ENCODE measurements at regions not wholly inside any gene's neighbourhood (a gene's known extent, or its start where the extent isn't known, plus 50 kb on each side); places are given as distances from the start of the nearest gene placed in this dataset.

DNA sequence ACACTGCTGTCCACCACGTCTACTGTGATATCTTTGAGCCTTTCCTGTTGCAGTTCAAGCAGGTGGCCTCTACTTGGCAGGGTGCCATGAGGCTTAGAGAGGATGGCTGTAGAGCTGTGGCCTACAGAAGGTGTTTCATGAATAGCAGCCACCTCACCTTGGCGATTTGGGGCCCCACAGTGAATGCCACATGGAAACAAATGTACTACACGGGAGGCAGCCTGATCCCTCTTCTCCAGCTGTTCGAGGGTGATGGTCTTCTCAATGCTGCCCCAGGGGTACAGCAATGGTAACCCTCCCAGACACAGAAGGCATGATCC is 70.7 kb downstream of the FAM43A start:
- CTCF ChIA-PET = no interaction called here
- DNase-seq (ENCODE audit: extremely low spot score) = no peak

DNA sequence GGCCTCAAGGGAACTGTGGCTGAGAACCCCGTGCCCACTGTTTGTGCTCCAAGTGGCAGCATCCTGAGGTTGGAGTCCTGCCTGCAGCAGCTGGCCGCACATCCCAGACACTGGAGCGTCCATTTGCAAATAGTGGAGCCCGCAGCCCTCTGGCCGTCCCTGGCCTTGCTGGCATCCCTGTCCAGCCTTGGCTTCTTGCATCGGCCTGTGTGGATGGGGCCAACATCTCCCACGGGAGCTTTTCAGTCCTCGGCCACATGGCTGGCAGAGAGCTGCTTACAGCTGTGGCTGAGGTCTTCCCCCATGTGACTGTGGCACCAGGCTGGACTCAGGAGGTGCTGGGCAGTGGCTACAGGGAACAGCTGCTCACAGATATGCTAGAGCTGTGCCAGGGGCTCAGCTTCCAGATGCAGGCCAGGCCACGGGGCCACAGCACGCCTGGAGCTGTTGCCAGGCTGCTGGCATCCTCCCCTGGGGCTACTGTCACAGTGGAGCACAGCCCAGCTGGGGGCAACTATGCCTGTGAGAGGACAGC is 71.2 kb downstream of the FAM43A start:
- ChIA-PET POLR2A (no interaction called here), CTCF (no interaction called here)
- no peak for DNase-seq (ENCODE audit: extremely low spot score)

More for the DNA sequence above, 70.7 kb downstream of the FAM43A start:
- TF ChIP-seq BHLHE40 (IDR thresholded peaks at IDR 0.05; ENCODE audit: borderline replicate concordance) (no peak), TARDBP (IDR thresholded peaks at IDR 0.05) (no peak), FOXM1 (IDR thresholded peaks at IDR 0.05; ENCODE audit: borderline replicate concordance) (no peak), HDGF (IDR thresholded peaks at IDR 0.05; ENCODE audit: borderline replicate concordance) (no peak)
- POLR2A ChIA-PET = no interaction called here

GRCh38 chr3:194757647-194758061 is 72.0 kb downstream of the FAM43A start:
- TF ChIP-seq LEF1 (IDR thresholded peaks at IDR 0.05; ENCODE audit: borderline replicate concordance) = no peak
- TF ChIP-seq FOXK2 (IDR thresholded peaks at IDR 0.05) = no peak
- no peak for TF ChIP-seq SUZ12 (IDR thresholded peaks at IDR 0.05)
- TF ChIP-seq BHLHE40 (IDR thresholded peaks at IDR 0.05; ENCODE audit: borderline replicate concordance) = no peak
- no peak for TF ChIP-seq ZNF384 (IDR thresholded peaks at IDR 0.05)
- TF ChIP-seq NFRKB (IDR thresholded peaks at IDR 0.05) = no peak
- TF ChIP-seq ARNT (IDR thresholded peaks at IDR 0.05) = no peak
- no peak for TF ChIP-seq SP1 (IDR thresholded peaks at IDR 0.05)
- TF ChIP-seq FOXA1 (IDR thresholded peaks at IDR 0.05) = no peak
- ChIA-PET POLR2A (interaction anchor here (0.7 kb wide), 1 partner anchor 11 kb away, joined by 3 read pairs; no protein-coding TSS in a partner anchor), CTCF (no interaction called here)
- DNase-seq (ENCODE audit: extremely low spot score) = no peak

More for the DNA sequence above, 71.2 kb downstream of the FAM43A start:
- no peak for TF ChIP-seq CTBP1 (IDR thresholded peaks at IDR 0.05; ENCODE audit: borderline replicate concordance)
- no peak for TF ChIP-seq FOXK2 (IDR thresholded peaks at IDR 0.05)
- TF ChIP-seq BHLHE40 (IDR thresholded peaks at IDR 0.05; ENCODE audit: borderline replicate concordance) = no peak
- no peak for TF ChIP-seq FOXM1 (IDR thresholded peaks at IDR 0.05; ENCODE audit: borderline replicate concordance)
- TF ChIP-seq, protein P1, sequence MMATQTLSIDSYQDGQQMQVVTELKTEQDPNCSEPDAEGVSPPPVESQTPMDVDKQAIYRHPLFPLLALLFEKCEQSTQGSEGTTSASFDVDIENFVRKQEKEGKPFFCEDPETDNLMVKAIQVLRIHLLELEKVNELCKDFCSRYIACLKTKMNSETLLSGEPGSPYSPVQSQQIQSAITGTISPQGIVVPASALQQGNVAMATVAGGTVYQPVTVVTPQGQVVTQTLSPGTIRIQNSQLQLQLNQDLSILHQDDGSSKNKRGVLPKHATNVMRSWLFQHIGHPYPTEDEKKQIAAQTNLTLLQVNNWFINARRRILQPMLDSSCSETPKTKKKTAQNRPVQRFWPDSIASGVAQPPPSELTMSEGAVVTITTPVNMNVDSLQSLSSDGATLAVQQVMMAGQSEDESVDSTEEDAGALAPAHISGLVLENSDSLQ (IDR thresholded peaks at IDR 0.05) = no peak
- no peak for TF ChIP-seq L3MBTL2 (conservative IDR thresholded peaks at IDR 0.05)
- no peak for TF ChIP-seq FOXA1 (IDR thresholded peaks at IDR 0.05)
- TF ChIP-seq HDGF (IDR thresholded peaks at IDR 0.05; ENCODE audit: borderline replicate concordance) = no peak
- TF ChIP-seq ELF4 (IDR thresholded peaks at IDR 0.05) = no peak
- TF ChIP-seq SP1 (IDR thresholded peaks at IDR 0.05) = no peak
- no peak for TF ChIP-seq SUZ12 (IDR thresholded peaks at IDR 0.05)

GRCh38 chr3:194758716-194759115 is 73.0 kb downstream of the FAM43A start:
- ChIA-PET POLR2A (no interaction called here), CTCF (no interaction called here)
- DNase-seq (ENCODE audit: extremely low spot score) = no peak
- TF ChIP-seq ARNT (IDR thresholded peaks at IDR 0.05) = no peak
- TF ChIP-seq BHLHE40 (IDR thresholded peaks at IDR 0.05; ENCODE audit: borderline replicate concordance) = no peak
- no peak for TF ChIP-seq ZNF384 (IDR thresholded peaks at IDR 0.05)
- no peak for TF ChIP-seq LEF1 (IDR thresholded peaks at IDR 0.05; ENCODE audit: borderline replicate concordance)
- TF ChIP-seq SP1 (IDR thresholded peaks at IDR 0.05) = no peak
- TF ChIP-seq SUZ12 (IDR thresholded peaks at IDR 0.05) = no peak
- TF ChIP-seq, protein P1 (IDR thresholded peaks at IDR 0.05) = no peak
- TF ChIP-seq NFRKB (IDR thresholded peaks at IDR 0.05) = no peak
- TF ChIP-seq FOXK2 (IDR thresholded peaks at IDR 0.05) = no peak
- no peak for TF ChIP-seq TARDBP (IDR thresholded peaks at IDR 0.05)
- TF ChIP-seq L3MBTL2 (conservative IDR thresholded peaks at IDR 0.05) = no peak
- TF ChIP-seq CTBP1 (IDR thresholded peaks at IDR 0.05; ENCODE audit: borderline replicate concordance) = no peak

DNA sequence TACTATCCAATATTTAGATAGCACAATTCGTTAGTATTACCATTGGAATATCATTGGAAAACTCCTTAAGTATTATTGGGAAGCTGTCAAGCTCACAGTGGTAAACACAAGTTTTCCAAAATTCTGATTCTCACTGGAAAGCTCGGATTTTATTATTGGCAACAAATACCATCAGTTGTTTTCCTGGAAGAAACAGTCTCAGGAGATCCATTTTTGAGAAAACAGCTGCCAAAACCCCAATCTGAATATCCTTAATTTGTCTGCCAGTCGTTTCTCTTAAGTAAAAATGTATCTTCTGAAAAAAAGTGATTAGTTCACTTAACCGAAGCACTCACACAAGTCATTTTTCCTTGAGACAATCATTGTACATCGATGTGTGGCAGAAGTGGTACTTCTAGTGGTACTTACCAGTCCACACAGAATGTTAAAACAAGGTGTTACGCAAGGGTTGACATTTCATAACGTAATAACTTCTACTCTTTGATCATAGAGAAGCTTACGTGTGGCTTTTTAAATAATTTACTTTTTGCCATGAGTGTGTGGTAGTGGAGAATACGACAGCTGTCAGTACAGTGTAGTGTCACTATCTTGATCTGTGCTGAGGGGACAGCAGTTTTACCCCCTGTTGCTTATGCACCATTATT is 74.9 kb downstream of the FAM43A start:
- POLR2A ChIA-PET = interaction anchor here (0.6 kb wide), 1 partner anchor 8 kb away, joined by 4 read pairs; no protein-coding TSS in a partner anchor
- no peak for TF ChIP-seq SUZ12 (IDR thresholded peaks at IDR 0.05)
- no peak for TF ChIP-seq ZNF384 (IDR thresholded peaks at IDR 0.05)
- no peak for TF ChIP-seq SP1 (IDR thresholded peaks at IDR 0.05)
- no peak for DNase-seq (ENCODE audit: extremely low spot score)
- CTCF ChIA-PET = interaction anchor here (0.8 kb wide), 2 partner anchors 85 to 285 kb away, joined by 3 read pairs; no protein-coding TSS in a partner anchor

DNA sequence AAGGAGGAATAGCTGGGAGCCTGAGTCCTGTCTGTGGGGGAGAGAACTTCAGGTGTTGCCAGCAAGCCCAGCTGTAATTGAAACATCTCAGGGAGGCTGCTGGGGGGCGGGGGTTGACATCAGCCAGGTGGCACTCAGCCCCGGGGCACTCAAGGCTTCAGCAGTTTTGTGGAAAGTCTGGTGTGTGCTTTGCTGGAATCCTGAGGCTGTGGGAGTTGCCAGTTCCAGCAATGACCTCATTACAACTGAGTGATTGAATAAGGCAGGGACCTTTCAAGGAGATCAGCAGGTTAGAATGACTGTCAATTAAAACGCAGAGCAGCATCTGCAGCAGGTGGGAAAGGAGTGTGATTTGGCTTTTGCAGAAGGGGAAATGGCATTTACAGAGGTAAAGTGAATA is 75.7 kb downstream of the FAM43A start:
- ChIA-PET CTCF (interaction anchor here (0.8 kb wide), 2 partner anchors 86 to 284 kb away, joined by 3 read pairs; no protein-coding TSS in a partner anchor), POLR2A (no interaction called here)
- TF ChIP-seq FOXA1 (IDR thresholded peaks at IDR 0.05) (no peak), ZNF384 (IDR thresholded peaks at IDR 0.05) (no peak), TARDBP (IDR thresholded peaks at IDR 0.05) (no peak), HDGF (IDR thresholded peaks at IDR 0.05; ENCODE audit: borderline replicate concordance) (no peak), FOXM1 (IDR thresholded peaks at IDR 0.05; ENCODE audit: borderline replicate concordance) (no peak), SP1 (IDR thresholded peaks at IDR 0.05) (no peak), NFRKB (IDR thresholded peaks at IDR 0.05) (no peak)
- TF ChIP-seq, protein P1 (IDR thresholded peaks at IDR 0.05) = peak; percentile 51
- DNase-seq (ENCODE audit: extremely low spot score) = no peak

- TF ChIP-seq HDGF (IDR thresholded peaks at IDR 0.05; ENCODE audit: borderline replicate concordance) (no peak), ARNT (IDR thresholded peaks at IDR 0.05) (no peak), LEF1 (IDR thresholded peaks at IDR 0.05; ENCODE audit: borderline replicate concordance) (no peak), BHLHE40 (IDR thresholded peaks at IDR 0.05; ENCODE audit: borderline replicate concordance) (no peak), FOXM1 (IDR thresholded peaks at IDR 0.05; ENCODE audit: borderline replicate concordance) (no peak), CTBP1 (IDR thresholded peaks at IDR 0.05; ENCODE audit: borderline replicate concordance) (no peak), NFRKB (IDR thresholded peaks at IDR 0.05) (no peak), SUZ12 (IDR thresholded peaks at IDR 0.05) (no peak), SP1 (IDR thresholded peaks at IDR 0.05) (no peak), L3MBTL2 (conservative IDR thresholded peaks at IDR 0.05) (no peak)
- DNase-seq (ENCODE audit: extremely low spot score) = no peak
- POLR2A ChIA-PET = no interaction called here
- CTCF ChIA-PET = no interaction called here
Measured at GRCh38 chr3:194766845-194767244, 81.2 kb downstream of the FAM43A start.
